GM23338 (cell line): ENCODE measurements at regions not wholly inside any gene's neighbourhood (a gene's known extent, or its start where the extent isn't known, plus 50 kb on each side); places are given as distances from the start of the nearest gene placed in this dataset.
"Not testable (repeated sequence)": the region's sequence is repeated elsewhere in the genome, so short reads cannot be mapped to it uniquely, and the experiment has no call there.

Experiments
- ATAC-seq: fragments of 200-7000 bp; cut with Tn5 transposase; 3 replicates; pipeline ENCODE4 v1.9.1; 2020
- DNase-seq: peaks from one replicate; pipeline ENCODE4 v3.0.0-alpha.2; 2015; ENCODE audit warnings: low spot score
- H2AFZ ChIP-seq: fragments of 200-600 bp; sonication (generic); 2 replicates; pipeline ENCODE4 v1.8.0; 2016; ENCODE audit warnings: antibody characterized with exemption, mild to moderate bottlenecking, moderate library complexity
- H3F3A ChIP-seq: fragments of 200-600 bp; sonication (generic); replicated peaks from 2 replicates; pipeline ENCODE4 v1.8.0; 2017; ENCODE audit warnings: antibody characterized with exemption, mixed run types, low read depth
- H3K27ac ChIP-seq: fragments of 200-600 bp; sonication (generic); 2 replicates; pipeline ENCODE4 v1.6.1; 2016; ENCODE audit warnings: low read depth
- H3K27me3 ChIP-seq: fragments of 200-600 bp; sonication (generic); 2 replicates; pipeline ENCODE4 v1.8.0; 2016; ENCODE audit warnings: mild to moderate bottlenecking, mixed run types, moderate library complexity; ENCODE audit not compliant: insufficient read depth
- H3K36me3 ChIP-seq: fragments of 200-600 bp; sonication (generic); 2 replicates; pipeline ENCODE4 v1.8.0; 2016; ENCODE audit warnings: mild to moderate bottlenecking; ENCODE audit not compliant: insufficient read depth
- H3K4me1 ChIP-seq: fragments of 200-600 bp; sonication (generic); 2 replicates; pipeline ENCODE4 v1.8.0; 2016; ENCODE audit warnings: mild to moderate bottlenecking, moderate library complexity; ENCODE audit not compliant: insufficient read depth
- H3K4me2 ChIP-seq: fragments of 200-600 bp; sonication (generic); 2 replicates; pipeline ENCODE4 v1.7.1; 2017; ENCODE audit warnings: mixed run types
- H3K4me3 ChIP-seq: fragments of 200-600 bp; sonication (generic); 2 replicates; pipeline ENCODE4 v1.6.1; 2016; ENCODE audit warnings: mixed run types
- H3K79me2 ChIP-seq: fragments of 200-600 bp; sonication (generic); replicated peaks from 2 replicates; pipeline ENCODE4 v1.8.0; 2017; ENCODE audit warnings: mild to moderate bottlenecking; ENCODE audit not compliant: insufficient read depth
- H3K9me2 ChIP-seq: fragments of 200-600 bp; sonication (generic); 2 replicates; pipeline ENCODE4 v1.8.0; 2017; ENCODE audit not compliant: insufficient read depth
- H4K20me1 ChIP-seq: fragments of 200-600 bp; sonication (generic); replicated peaks from 2 replicates; pipeline ENCODE4 v1.8.0; 2017; ENCODE audit warnings: mild to moderate bottlenecking; ENCODE audit not compliant: insufficient read depth
- H3K27ac Mint-ChIP-seq: 2 replicates; pipeline ENCODE4 v1.8.0; 2020; ENCODE audit warnings: inconsistent platforms, mild to moderate bottlenecking, moderate library complexity, mixed read lengths
- H3K27me3 Mint-ChIP-seq: 3 replicates; pipeline ENCODE4 v1.8.0; 2022; ENCODE audit warnings: low read depth, mild to moderate bottlenecking, moderate library complexity, mixed read lengths, inconsistent platforms; ENCODE audit not compliant: insufficient read depth, poor library complexity
- H3K36me3 Mint-ChIP-seq: 3 replicates; pipeline ENCODE4 v1.8.0; 2021; ENCODE audit warnings: low read depth, mild to moderate bottlenecking, inconsistent platforms, moderate library complexity, mixed read lengths
- H3K4me1 Mint-ChIP-seq: 3 replicates; pipeline ENCODE4 v1.8.0; 2020; ENCODE audit warnings: mild to moderate bottlenecking, inconsistent platforms, mixed read lengths
- H3K4me3 Mint-ChIP-seq: 3 replicates; pipeline ENCODE4 v1.8.0; 2021; ENCODE audit warnings: moderate library complexity, mild to moderate bottlenecking, inconsistent platforms, mixed read lengths
- H3K9me3 Mint-ChIP-seq: 3 replicates; pipeline ENCODE4 v1.8.0; 2020; ENCODE audit warnings: moderate library complexity, mild to moderate bottlenecking, inconsistent platforms, mixed read lengths

- H3K79me2 ChIP-seq, H3K4me3 Mint-ChIP-seq, H3K27me3 Mint-ChIP-seq, H3K4me2 ChIP-seq, H3K4me1 Mint-ChIP-seq, DNase-seq, H4K20me1 ChIP-seq, H3F3A ChIP-seq, H3K27ac ChIP-seq, H3K4me3 ChIP-seq, H3K4me1 ChIP-seq, H2AFZ ChIP-seq, H3K36me3 ChIP-seq, H3K27me3 ChIP-seq, ATAC-seq, H3K9me2 ChIP-seq, H3K27ac Mint-ChIP-seq: not testable (repeated sequence)
- peaks cover 77% of the 10 kb centered on the region for H3K9me3 Mint-ChIP-seq
- peaks cover 16% of the 10 kb centered on the region; the same call in 1 of the 3 replicates for H3K36me3 Mint-ChIP-seq
These were observed 62.0 kb upstream of the ZNG1F start for GRCh38 chr9:41251101-41251500.

- not testable (repeated sequence) for H3K27ac ChIP-seq, H3K27ac Mint-ChIP-seq, DNase-seq, H3K4me3 ChIP-seq, H3K4me1 ChIP-seq, H3F3A ChIP-seq, H4K20me1 ChIP-seq, H3K27me3 Mint-ChIP-seq, H3K27me3 ChIP-seq, H3K4me1 Mint-ChIP-seq, H3K9me2 ChIP-seq, H2AFZ ChIP-seq, ATAC-seq, H3K36me3 ChIP-seq, H3K4me2 ChIP-seq, H3K4me3 Mint-ChIP-seq, H3K79me2 ChIP-seq
- Mint-ChIP-seq H3K36me3 (peaks cover 20% of the 10 kb centered on the region; the same call in 2 of the 3 replicates), H3K9me3 (peaks cover 76% of the 10 kb centered on the region)
These were observed 57.6 kb upstream of the ZNG1F start for GRCh38 chr9:41246702-41247101.
